Natural killer cell treated with Interleukin-12 subunit alpha and Interleukin-12 subunit beta and Interleukin-15 and Interleukin-18, amount 100 ng/mL, for 72 hours (primary cell): ENCODE measurements at regions not wholly inside any gene's neighbourhood (a gene's known extent, or its start where the extent isn't known, plus 50 kb on each side); places are given as distances from the start of the nearest gene placed in this dataset.

ENCODE experiments used
- ATAC-seq, 2 donors: fragments of 150-1000 bp; cut with Tn5 transposase in 1 of 2; sonication (Bioruptor Pico), chemical (Tn5 transposase) in 1 of 2; 2 replicates each; pipeline ENCODE4 v1.10.0; 2021
- DNase-seq: peaks from one replicate; pipeline ENCODE4 v3.0.0; 2022; ENCODE audit warnings: low spot score
- H3K27ac Mint-ChIP-seq, 2 donors: 1 replicate in 1 of 2; 2 replicates in 1 of 2; pipeline ENCODE4 v1.8.0; 2022; ENCODE audit warnings: mixed read lengths in 2 of 2, mild to moderate bottlenecking in 1 of 2, moderate library complexity in 1 of 2
- H3K27me3 Mint-ChIP-seq, 2 donors: 1 replicate in 1 of 2; 2 replicates in 1 of 2; pipeline ENCODE4 v1.8.0; 2022; ENCODE audit warnings: mixed read lengths in 2 of 2
- H3K36me3 Mint-ChIP-seq: one replicate; pipeline ENCODE4 v1.8.0; 2022; ENCODE audit warnings: mixed read lengths
- H3K4me1 Mint-ChIP-seq, 2 donors: 1 replicate in 1 of 2; 2 replicates in 1 of 2; pipeline ENCODE4 v1.8.0; 2022; ENCODE audit warnings: low read depth in 2 of 2, mixed read lengths in 2 of 2, mild to moderate bottlenecking in 1 of 2
- H3K4me3 Mint-ChIP-seq: one replicate; pipeline ENCODE4 v1.8.0; 2022; ENCODE audit warnings: mixed read lengths
- H3K9me3 Mint-ChIP-seq: 2 replicates; pipeline ENCODE4 v1.8.0; 2022; ENCODE audit warnings: mixed read lengths

GRCh38 chr5:97919719-97920118 is 736.7 kb upstream of the RIOK2 start:
- H3K27ac Mint-ChIP-seq = no peak overlapping the region
- ATAC-seq = no peak
- H3K4me1 Mint-ChIP-seq = no peaks in the 10 kb centered on the region
- DNase-seq = no peak
- H3K27me3 Mint-ChIP-seq = no peaks in the 10 kb centered on the region
- H3K36me3 Mint-ChIP-seq = no peaks in the 10 kb centered on the region
- no peak overlapping the region for H3K4me3 Mint-ChIP-seq
- peaks cover 6% of the 10 kb centered on the region for H3K9me3 Mint-ChIP-seq

DNA sequence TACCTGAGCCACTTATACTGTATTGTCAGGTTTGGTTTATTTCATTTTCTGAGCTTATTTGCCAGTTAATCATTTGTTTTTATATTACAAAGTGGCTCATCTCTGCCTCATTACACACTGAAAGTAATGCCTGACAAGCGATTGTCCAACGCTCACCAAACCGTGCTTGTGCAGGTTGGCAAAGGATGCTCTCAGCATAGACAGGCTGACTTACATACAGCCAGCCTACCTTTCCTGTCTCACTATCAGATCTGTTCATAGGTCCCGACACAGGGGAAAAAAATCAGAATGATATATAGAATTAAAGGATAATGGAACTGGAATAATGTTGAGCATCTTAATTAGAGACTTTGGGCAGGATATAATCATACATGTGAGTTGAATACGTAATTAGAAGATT is 739.7 kb upstream of the RIOK2 start:
- Mint-ChIP-seq H3K27ac (no peak overlapping the region), H3K4me1 (no peaks in the 10 kb centered on the region), H3K9me3 (peaks cover 6% of the 10 kb centered on the region), H3K36me3 (no peaks in the 10 kb centered on the region), H3K27me3 (no peaks in the 10 kb centered on the region), H3K4me3 (no peak overlapping the region)
- DNase-seq (no peak), ATAC-seq (no peak)

DNA sequence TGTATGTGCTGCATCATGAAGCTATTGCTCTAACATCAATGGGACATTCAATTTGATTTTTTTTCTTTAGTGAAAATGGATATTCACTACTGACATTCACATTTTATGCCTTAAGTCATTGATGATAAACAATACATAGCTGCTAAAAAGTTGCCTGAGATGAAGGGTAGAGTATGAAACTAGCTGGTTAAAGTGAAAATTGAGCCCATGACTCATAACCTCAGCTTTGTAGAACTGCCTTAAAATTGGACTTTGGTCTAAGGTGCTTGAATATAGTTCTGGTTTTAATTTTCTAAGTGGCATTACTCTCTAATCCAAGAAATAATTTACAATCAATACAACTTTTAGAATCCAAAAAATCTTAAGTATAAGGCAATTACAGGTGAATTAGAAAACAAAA is 740.4 kb upstream of the RIOK2 start:
- Mint-ChIP-seq H3K9me3 (peaks cover 6% of the 10 kb centered on the region), H3K36me3 (no peaks in the 10 kb centered on the region), H3K4me1 (no peaks in the 10 kb centered on the region), H3K27me3 (no peaks in the 10 kb centered on the region), H3K4me3 (no peak overlapping the region), H3K27ac (no peak overlapping the region)
- DNase-seq (no peak), ATAC-seq (no peak)

GRCh38 chr5:97923997-97924396 is 741.0 kb upstream of the RIOK2 start:
- Mint-ChIP-seq H3K9me3 (peaks cover 6% of the 10 kb centered on the region), H3K27me3 (no peaks in the 10 kb centered on the region), H3K36me3 (no peaks in the 10 kb centered on the region), H3K4me3 (no peak overlapping the region), H3K4me1 (no peaks in the 10 kb centered on the region), H3K27ac (no peak overlapping the region)
- ATAC-seq (no peak), DNase-seq (no peak)

- Mint-ChIP-seq H3K9me3 (peaks cover 3% of the 10 kb centered on the region), H3K36me3 (no peaks in the 10 kb centered on the region), H3K4me1 (no peaks in the 10 kb centered on the region), H3K27ac (no peak overlapping the region), H3K4me3 (no peak overlapping the region), H3K27me3 (no peaks in the 10 kb centered on the region)
- no peak for DNase-seq
- ATAC-seq = no peak
Observed at GRCh38 chr5:97929383-97929782, 746.3 kb upstream of the RIOK2 start.

- DNase-seq (no peak), ATAC-seq (no peak)
- no peaks in the 10 kb centered on the region for H3K4me1 Mint-ChIP-seq
- H3K9me3 Mint-ChIP-seq = peaks cover 3% of the 10 kb centered on the region
- no peaks in the 10 kb centered on the region for H3K27me3 Mint-ChIP-seq
- no peaks in the 10 kb centered on the region for H3K36me3 Mint-ChIP-seq
- no peak overlapping the region for H3K27ac Mint-ChIP-seq
- no peak overlapping the region for H3K4me3 Mint-ChIP-seq
Observed at GRCh38 chr5:97931829-97932228, 748.8 kb upstream of the RIOK2 start.

- H3K9me3 Mint-ChIP-seq = peaks cover 3% of the 10 kb centered on the region
- no peak overlapping the region for H3K4me3 Mint-ChIP-seq
- no peaks in the 10 kb centered on the region for H3K4me1 Mint-ChIP-seq
- no peaks in the 10 kb centered on the region for H3K36me3 Mint-ChIP-seq
- no peak overlapping the region for H3K27ac Mint-ChIP-seq
- no peak for DNase-seq
- ATAC-seq = no peak
- no peaks in the 10 kb centered on the region for H3K27me3 Mint-ChIP-seq
Observed at GRCh38 chr5:97936231-97936630, 753.2 kb upstream of the RIOK2 start.

GRCh38 chr5:97937846-97938245 is 754.8 kb upstream of the RIOK2 start:
- ATAC-seq = peak in 1 of 2 donors; percentile 43
- no peak for DNase-seq
- no peaks in the 10 kb centered on the region for H3K4me1 Mint-ChIP-seq
- peaks cover 3% of the 10 kb centered on the region for H3K9me3 Mint-ChIP-seq
- H3K4me3 Mint-ChIP-seq = no peak overlapping the region
- H3K27me3 Mint-ChIP-seq = no peaks in the 10 kb centered on the region
- H3K36me3 Mint-ChIP-seq = no peaks in the 10 kb centered on the region
- no peak overlapping the region for H3K27ac Mint-ChIP-seq

DNA sequence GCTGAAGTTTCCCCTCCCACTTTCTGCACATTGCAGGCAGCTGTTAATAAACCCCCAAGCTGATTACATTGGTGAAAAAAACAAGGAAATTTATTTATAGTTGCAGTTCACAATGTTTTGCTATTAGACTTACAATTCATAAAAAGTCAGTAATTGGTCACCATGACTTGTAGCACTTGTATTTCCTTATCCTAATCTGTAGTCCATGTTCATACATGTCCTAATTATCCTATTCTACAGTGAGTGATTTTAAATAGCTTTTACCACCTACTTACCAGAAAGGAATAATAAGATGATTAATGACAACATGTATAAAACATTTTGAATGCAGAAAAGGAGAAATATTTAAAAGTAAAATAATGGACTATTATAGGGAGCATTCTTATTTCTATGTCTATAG is 760.0 kb upstream of the RIOK2 start:
- no peaks in the 10 kb centered on the region for H3K27me3 Mint-ChIP-seq
- H3K9me3 Mint-ChIP-seq = peaks cover 3% of the 10 kb centered on the region
- H3K4me3 Mint-ChIP-seq = no peak overlapping the region
- H3K4me1 Mint-ChIP-seq = no peaks in the 10 kb centered on the region
- H3K36me3 Mint-ChIP-seq = no peaks in the 10 kb centered on the region
- no peak overlapping the region for H3K27ac Mint-ChIP-seq
- ATAC-seq (no peak), DNase-seq (no peak)

GRCh38 chr5:97951139-97951538 is 768.1 kb upstream of the RIOK2 start:
- H3K4me3 Mint-ChIP-seq = no peak overlapping the region
- H3K36me3 Mint-ChIP-seq = no peaks in the 10 kb centered on the region
- H3K9me3 Mint-ChIP-seq = peaks cover 10% of the 10 kb centered on the region
- no peak for ATAC-seq
- no peak overlapping the region for H3K27ac Mint-ChIP-seq
- no peaks in the 10 kb centered on the region for H3K27me3 Mint-ChIP-seq
- no peak for DNase-seq
- H3K4me1 Mint-ChIP-seq = no peaks in the 10 kb centered on the region

DNA sequence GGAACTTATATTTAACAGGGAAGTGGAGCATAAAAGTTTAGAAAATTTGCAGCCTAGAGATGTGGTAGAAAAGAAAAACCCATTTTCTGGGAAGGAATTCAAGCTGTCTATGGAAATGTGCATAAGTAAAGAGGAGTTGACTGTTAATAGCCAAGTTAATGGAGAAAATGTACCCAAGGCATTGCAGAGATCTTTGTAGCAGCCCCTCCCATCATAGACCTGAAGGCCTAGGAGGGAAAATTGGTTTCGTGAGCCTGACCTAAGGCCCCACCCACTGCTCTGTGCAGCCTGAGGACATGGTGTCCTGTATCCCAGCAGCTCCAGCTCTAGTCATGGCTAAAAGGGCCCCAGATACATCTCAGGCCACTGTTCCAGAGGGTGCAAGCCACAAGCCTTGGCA is 772.4 kb upstream of the RIOK2 start:
- H3K4me3 Mint-ChIP-seq = no peak overlapping the region
- peaks cover 14% of the 10 kb centered on the region for H3K9me3 Mint-ChIP-seq
- H3K4me1 Mint-ChIP-seq = no peaks in the 10 kb centered on the region
- no peaks in the 10 kb centered on the region for H3K36me3 Mint-ChIP-seq
- no peak for ATAC-seq
- DNase-seq = no peak
- H3K27me3 Mint-ChIP-seq = no peaks in the 10 kb centered on the region
- no peak overlapping the region for H3K27ac Mint-ChIP-seq

- Mint-ChIP-seq H3K4me1 (no peaks in the 10 kb centered on the region), H3K27ac (no peak overlapping the region)
Observed at GRCh38 chr5:97967292-97967691, 784.2 kb upstream of the RIOK2 start.

GRCh38 chr5:97968346-97968745 is 785.3 kb upstream of the RIOK2 start:
- ATAC-seq (no peak), DNase-seq (no peak)
- no peaks in the 10 kb centered on the region for H3K36me3 Mint-ChIP-seq
- H3K27me3 Mint-ChIP-seq = no peaks in the 10 kb centered on the region
- peaks cover 2% of the 10 kb centered on the region for H3K9me3 Mint-ChIP-seq
- no peak overlapping the region for H3K4me3 Mint-ChIP-seq
- H3K27ac Mint-ChIP-seq = no peak overlapping the region
- no peaks in the 10 kb centered on the region for H3K4me1 Mint-ChIP-seq

More at GRCh38 chr5:97967292-97967691, 784.2 kb upstream of the RIOK2 start:
- Mint-ChIP-seq H3K27me3 (no peaks in the 10 kb centered on the region), H3K36me3 (no peaks in the 10 kb centered on the region), H3K4me3 (no peak overlapping the region), H3K9me3 (peaks cover 2% of the 10 kb centered on the region)
- DNase-seq = no peak
- ATAC-seq = no peak

DNA sequence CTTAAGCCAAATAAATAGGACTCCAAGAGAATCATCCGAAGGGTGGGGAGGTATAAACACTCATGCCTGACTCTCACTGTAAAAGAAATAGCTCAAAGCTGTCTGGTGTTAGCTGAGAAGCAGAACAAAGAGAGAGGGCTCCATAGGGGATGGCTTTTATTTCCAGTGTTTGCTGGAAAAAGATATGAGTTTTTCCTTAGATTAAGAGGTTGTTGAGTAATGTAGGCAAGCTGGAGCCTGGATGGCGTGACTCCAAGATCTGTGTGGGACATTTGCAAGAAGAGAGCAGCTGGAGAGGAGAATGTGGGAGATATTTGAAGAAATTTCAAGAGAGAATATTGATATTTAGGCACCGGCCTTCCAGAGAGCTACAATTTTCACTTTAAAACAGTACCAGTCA is 793.7 kb upstream of the RGMB start:
- Mint-ChIP-seq H3K4me3 (no peak overlapping the region), H3K36me3 (no peaks in the 10 kb centered on the region), H3K4me1 (no peaks in the 10 kb centered on the region), H3K27ac (no peak overlapping the region), H3K9me3 (peaks cover 11% of the 10 kb centered on the region), H3K27me3 (no peaks in the 10 kb centered on the region)
- ATAC-seq = no peak
- DNase-seq = no peak

- Mint-ChIP-seq H3K4me1 (no peaks in the 10 kb centered on the region), H3K4me3 (no peak overlapping the region), H3K27ac (no peak overlapping the region)
Observed at GRCh38 chr5:97980291-97980690, 793.2 kb upstream of the RGMB start.

More at GRCh38 chr5:97980291-97980690, 793.2 kb upstream of the RGMB start:
- DNase-seq (no peak), ATAC-seq (no peak)
- H3K9me3 Mint-ChIP-seq = peaks cover 9% of the 10 kb centered on the region
- no peaks in the 10 kb centered on the region for H3K27me3 Mint-ChIP-seq
- H3K36me3 Mint-ChIP-seq = no peaks in the 10 kb centered on the region
